ENCODE measurements at regions not wholly inside any gene's neighbourhood (a gene's known extent, or its start where the extent isn't known, plus 50 kb on each side); places are given as distances from the start of the nearest gene placed in this dataset.
"Not testable (repeated sequence)": the region's sequence is repeated elsewhere in the genome, so short reads cannot be mapped to it uniquely, and the experiment has no call there.

DNA sequence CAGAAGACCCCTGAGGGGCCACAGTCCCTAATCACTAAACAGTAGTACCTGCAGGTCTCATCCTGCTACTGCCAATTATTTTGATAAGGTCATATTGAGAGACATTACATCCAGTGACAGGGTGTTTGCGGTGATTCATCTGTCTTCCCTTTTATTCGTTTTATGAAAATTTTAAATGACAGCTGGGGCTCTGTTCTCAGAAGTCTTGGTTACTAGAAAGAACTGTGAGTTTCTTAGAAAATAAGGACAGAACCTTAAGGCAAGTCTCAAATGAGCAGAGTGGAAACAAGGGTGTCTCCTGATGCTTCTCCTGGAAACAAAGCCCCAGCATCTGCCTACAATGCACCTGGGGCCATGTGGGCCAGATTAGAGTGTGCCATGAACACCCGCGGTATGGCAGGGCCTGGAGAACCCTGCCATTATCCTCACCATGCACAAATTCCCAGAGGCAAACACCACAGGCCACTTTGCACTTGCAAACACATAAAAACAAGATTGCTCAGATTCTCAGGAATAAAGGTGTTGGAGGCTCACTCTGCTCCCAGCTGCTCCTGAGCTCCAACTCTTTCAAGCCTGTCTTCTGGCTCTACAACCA is 66.3 kb upstream of the IQSEC1 start:
- Histone ChIP-seq H3K4me1 (ENCODE audit: control insufficient read depth, insufficient read depth, low read length, poor library complexity, severe bottlenecking) (no peaks in the 10 kb centered on the region), H3K36me3 (ENCODE audit: control insufficient read depth, insufficient read depth, low read length) (no peaks in the 10 kb centered on the region), H3K27me3 (ENCODE audit: control insufficient read depth, insufficient read depth, low read length) (no peaks in the 10 kb centered on the region), H3K9me3 (ENCODE audit: control insufficient read depth in 2 of 2, low read length in 2 of 2) (no peaks in the 10 kb centered on the region), H3K27ac (ENCODE audit: insufficient read depth, low read length, poor library complexity, severe bottlenecking) (no peak overlapping the region), H3K4me3 (ENCODE audit: low read depth, low read length) (no peak overlapping the region)
- Mint-ChIP-seq H3K36me3 (no peaks in the 10 kb centered on the region), H3K27me3 (peaks cover 19% of the 10 kb centered on the region), H3K4me3 (no peak overlapping the region), H3K27ac (peak overlapping the region in 1 of 3 donors; percentile 24), H3K9me3 (peaks cover 0 to 2% (median 0%) of the 10 kb centered on the region in 7 donors), H3K4me1 (peaks cover 0 to 2% (median 0%) of the 10 kb centered on the region in 4 donors)
- DNase-seq (peak in 1 of 3 donors; percentile 53), ATAC-seq (ENCODE audit: low read depth in 2 of 2) (no peak)

DNA sequence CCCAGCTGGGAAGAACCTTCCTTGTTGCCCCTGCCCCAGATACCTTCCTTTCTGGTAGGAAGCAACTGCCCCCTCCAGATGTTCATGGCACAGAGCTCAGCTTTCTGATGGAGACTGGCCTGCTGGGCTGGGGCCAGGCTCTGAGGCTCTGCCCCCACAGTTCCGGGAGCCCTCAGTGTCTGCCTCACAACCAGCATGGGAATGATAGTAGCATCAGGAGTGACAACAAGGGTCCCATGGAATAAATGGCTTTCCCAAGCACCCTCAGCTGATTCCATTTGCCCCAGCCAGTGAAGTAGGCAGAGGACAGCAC is 65.6 kb upstream of the IQSEC1 start:
- Histone ChIP-seq H3K4me3 (ENCODE audit: low read depth, low read length) (no peak overlapping the region), H3K4me1 (ENCODE audit: control insufficient read depth, insufficient read depth, low read length, poor library complexity, severe bottlenecking) (no peaks in the 10 kb centered on the region), H3K36me3 (ENCODE audit: control insufficient read depth, insufficient read depth, low read length) (no peaks in the 10 kb centered on the region), H3K27me3 (ENCODE audit: control insufficient read depth, insufficient read depth, low read length) (no peaks in the 10 kb centered on the region), H3K9me3 (ENCODE audit: control insufficient read depth in 2 of 2, low read length in 2 of 2) (no peaks in the 10 kb centered on the region), H3K27ac (ENCODE audit: insufficient read depth, low read length, poor library complexity, severe bottlenecking) (no peak overlapping the region)
- H3K9me3 Mint-ChIP-seq, result peaks cover 0 to 2% (median 0%) of the 10 kb centered on the region in 7 donors
- no peak overlapping the region for H3K27ac Mint-ChIP-seq
- H3K27me3 Mint-ChIP-seq, result peaks cover 20% of the 10 kb centered on the region
- H3K4me1 Mint-ChIP-seq, result peaks cover 0 to 2% (median 0%) of the 10 kb centered on the region in 4 donors
- no peak for ATAC-seq (ENCODE audit: low read depth in 2 of 2)
- H3K4me3 Mint-ChIP-seq, result no peak overlapping the region
- H3K36me3 Mint-ChIP-seq, result no peaks in the 10 kb centered on the region
- DNase-seq, result no peak

DNA sequence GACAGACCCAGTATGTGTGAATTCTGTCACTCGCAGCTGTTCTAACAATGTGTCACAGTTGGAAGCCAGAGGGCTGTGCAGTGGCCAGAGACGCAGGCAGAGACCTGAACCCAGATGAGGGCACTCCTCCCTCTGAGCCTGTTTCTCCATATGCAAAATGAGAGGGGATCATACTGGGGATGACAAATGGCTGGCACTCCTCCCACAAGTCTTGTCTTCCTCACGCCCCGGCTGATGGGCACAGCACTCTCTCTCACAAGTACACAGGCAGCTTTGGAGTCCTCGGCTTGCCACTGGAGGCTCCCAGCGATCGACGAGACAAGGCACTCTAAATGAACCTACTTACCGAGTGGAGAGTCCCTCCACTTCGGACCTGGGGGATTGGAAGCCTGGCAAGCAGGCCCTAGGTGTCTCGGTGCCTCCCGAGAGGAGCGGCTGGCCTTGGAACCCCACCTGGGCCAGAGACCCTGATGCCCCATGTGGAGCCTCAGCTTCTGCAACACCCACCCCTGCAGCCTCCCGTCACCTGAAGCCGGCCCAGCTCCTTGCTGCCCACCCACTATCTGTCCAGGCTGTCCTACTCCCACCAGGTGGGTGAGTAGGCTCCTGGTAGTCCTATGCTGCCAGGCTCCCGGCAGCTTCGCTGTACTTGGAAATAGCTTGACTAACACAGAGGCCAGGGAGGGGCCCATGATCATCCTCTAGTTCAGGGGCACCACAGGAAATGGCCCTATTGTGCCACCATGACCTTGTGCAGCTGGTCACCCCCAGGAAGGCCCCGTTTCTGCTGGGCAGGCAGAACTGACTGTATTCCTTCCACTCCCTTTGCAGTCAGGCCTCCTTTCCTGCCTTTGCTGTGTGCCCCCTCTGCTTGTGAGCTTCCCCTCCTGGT is 65.0 kb upstream of the IQSEC1 start:
- no peak for DNase-seq
- peaks cover 24% of the 10 kb centered on the region for H3K27me3 Mint-ChIP-seq

DNA sequence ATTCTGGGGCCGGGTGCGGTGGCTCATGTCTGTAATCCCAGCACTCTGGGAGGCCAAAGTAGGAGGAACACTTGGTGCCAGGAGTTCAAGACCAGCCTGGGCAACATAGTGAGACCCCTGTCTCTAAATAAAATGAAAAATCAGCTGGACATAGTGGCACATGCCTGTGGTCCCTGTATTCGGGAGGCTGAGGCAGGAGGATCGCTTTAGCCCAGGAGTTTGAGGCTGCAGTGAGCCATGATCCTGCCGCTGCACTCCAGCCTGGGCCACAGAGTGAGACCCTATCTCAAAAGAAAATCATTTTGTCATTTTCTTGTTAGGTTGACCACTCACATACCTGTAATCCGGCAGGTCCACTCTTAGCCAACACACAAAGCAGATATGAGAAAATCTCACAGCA is 63.6 kb upstream of the IQSEC1 start:
- H3K9me3 Mint-ChIP-seq; H3K4me1 ChIP-seq (ENCODE audit: control insufficient read depth, insufficient read depth, low read length, poor library complexity, severe bottlenecking); DNase-seq; H3K36me3 Mint-ChIP-seq; ATAC-seq (ENCODE audit: low read depth in 2 of 2); H3K27ac Mint-ChIP-seq; H3K4me3 Mint-ChIP-seq; H3K36me3 ChIP-seq (ENCODE audit: control insufficient read depth, insufficient read depth, low read length); H3K4me3 ChIP-seq (ENCODE audit: low read depth, low read length); H3K27ac ChIP-seq (ENCODE audit: insufficient read depth, low read length, poor library complexity, severe bottlenecking); H3K9me3 ChIP-seq (ENCODE audit: control insufficient read depth in 2 of 2, low read length in 2 of 2); H3K4me1 Mint-ChIP-seq; H3K27me3 ChIP-seq (ENCODE audit: control insufficient read depth, insufficient read depth, low read length): not testable (repeated sequence)
- H3K27me3 Mint-ChIP-seq, result peaks cover 28% of the 10 kb centered on the region

More for the DNA sequence above, 65.0 kb upstream of the IQSEC1 start:
- Mint-ChIP-seq H3K27ac (no peak overlapping the region), H3K4me1 (peaks cover 0 to 2% (median 0%) of the 10 kb centered on the region in 4 donors), H3K4me3 (no peak overlapping the region), H3K36me3 (no peaks in the 10 kb centered on the region), H3K9me3 (peaks cover 0 to 2% (median 0%) of the 10 kb centered on the region in 7 donors)
- H3K36me3 ChIP-seq (ENCODE audit: control insufficient read depth, insufficient read depth, low read length), result no peaks in the 10 kb centered on the region
- no peaks in the 10 kb centered on the region for H3K4me1 ChIP-seq (ENCODE audit: control insufficient read depth, insufficient read depth, low read length, poor library complexity, severe bottlenecking)
- H3K4me3 ChIP-seq (ENCODE audit: low read depth, low read length), result no peak overlapping the region
- H3K9me3 ChIP-seq (ENCODE audit: control insufficient read depth in 2 of 2, low read length in 2 of 2), result no peaks in the 10 kb centered on the region
- H3K27me3 ChIP-seq (ENCODE audit: control insufficient read depth, insufficient read depth, low read length), result no peaks in the 10 kb centered on the region
- ATAC-seq (ENCODE audit: low read depth in 2 of 2), result no peak
- no peak overlapping the region for H3K27ac ChIP-seq (ENCODE audit: insufficient read depth, low read length, poor library complexity, severe bottlenecking)

DNA sequence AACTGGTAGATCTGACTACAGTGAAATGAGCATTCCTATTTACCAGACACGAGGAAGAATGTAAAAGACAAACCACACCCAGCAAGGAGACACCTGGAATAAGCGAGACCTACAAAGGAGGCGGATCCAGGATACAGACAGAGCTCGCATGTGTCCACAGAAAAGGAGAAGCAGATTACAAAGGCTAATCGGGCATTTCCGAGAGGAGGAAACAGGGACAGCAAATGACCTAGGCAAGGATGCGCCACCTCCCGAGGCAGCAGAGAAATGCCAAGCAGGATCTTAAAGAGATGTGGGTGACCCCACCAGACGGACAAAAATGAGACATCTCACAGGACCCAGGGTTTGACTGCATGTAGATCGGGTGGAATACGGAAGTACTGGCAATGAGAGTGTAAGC is 63.2 kb upstream of the IQSEC1 start:
- H3K9me3 Mint-ChIP-seq, result no peaks in the 10 kb centered on the region
- no peak overlapping the region for H3K4me3 ChIP-seq (ENCODE audit: low read depth, low read length)
- H3K36me3 ChIP-seq (ENCODE audit: control insufficient read depth, insufficient read depth, low read length), result no peaks in the 10 kb centered on the region
- peaks cover 0 to 2% (median 0%) of the 10 kb centered on the region in 4 donors for H3K4me1 Mint-ChIP-seq
- H3K4me1 ChIP-seq (ENCODE audit: control insufficient read depth, insufficient read depth, low read length, poor library complexity, severe bottlenecking), result no peaks in the 10 kb centered on the region
- no peaks in the 10 kb centered on the region for H3K9me3 ChIP-seq (ENCODE audit: control insufficient read depth in 2 of 2, low read length in 2 of 2)
- no peak overlapping the region for H3K27ac Mint-ChIP-seq
- no peak overlapping the region for H3K4me3 Mint-ChIP-seq
- H3K36me3 Mint-ChIP-seq, result no peaks in the 10 kb centered on the region
- H3K27me3 Mint-ChIP-seq, result peaks cover 25% of the 10 kb centered on the region
- H3K27ac ChIP-seq (ENCODE audit: insufficient read depth, low read length, poor library complexity, severe bottlenecking), result no peak overlapping the region
- ATAC-seq (ENCODE audit: low read depth in 2 of 2) (no peak), DNase-seq (no peak)
- H3K27me3 ChIP-seq (ENCODE audit: control insufficient read depth, insufficient read depth, low read length), result no peaks in the 10 kb centered on the region

DNA sequence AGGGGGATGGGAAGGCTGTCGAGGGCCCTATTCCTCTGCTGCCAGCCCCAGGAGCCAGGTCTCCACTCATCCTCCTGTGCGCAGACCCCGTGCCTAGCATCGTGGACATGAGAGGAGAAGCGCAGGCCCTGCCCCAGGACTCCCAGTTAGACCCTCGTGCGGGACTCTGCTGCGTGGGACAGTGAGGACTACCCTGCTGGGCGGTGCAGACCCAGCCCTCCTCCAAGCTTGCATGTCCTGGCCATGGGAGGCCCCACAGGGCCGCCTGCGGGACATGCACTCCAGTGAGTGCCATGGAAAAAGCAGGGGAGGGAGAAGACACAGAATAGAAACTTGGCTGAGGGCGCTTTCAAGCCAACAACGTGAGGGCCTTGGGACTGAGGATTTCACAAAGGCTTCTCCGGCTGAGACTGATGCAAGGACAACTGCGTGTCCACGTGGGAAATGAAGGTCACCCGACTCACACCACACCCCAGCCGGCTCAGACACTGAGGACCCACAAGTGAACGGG is 62.6 kb upstream of the IQSEC1 start:
- H3K4me1 ChIP-seq (ENCODE audit: control insufficient read depth, insufficient read depth, low read length, poor library complexity, severe bottlenecking), result no peaks in the 10 kb centered on the region
- no peak for DNase-seq
- no peak overlapping the region for H3K27ac Mint-ChIP-seq

DNA sequence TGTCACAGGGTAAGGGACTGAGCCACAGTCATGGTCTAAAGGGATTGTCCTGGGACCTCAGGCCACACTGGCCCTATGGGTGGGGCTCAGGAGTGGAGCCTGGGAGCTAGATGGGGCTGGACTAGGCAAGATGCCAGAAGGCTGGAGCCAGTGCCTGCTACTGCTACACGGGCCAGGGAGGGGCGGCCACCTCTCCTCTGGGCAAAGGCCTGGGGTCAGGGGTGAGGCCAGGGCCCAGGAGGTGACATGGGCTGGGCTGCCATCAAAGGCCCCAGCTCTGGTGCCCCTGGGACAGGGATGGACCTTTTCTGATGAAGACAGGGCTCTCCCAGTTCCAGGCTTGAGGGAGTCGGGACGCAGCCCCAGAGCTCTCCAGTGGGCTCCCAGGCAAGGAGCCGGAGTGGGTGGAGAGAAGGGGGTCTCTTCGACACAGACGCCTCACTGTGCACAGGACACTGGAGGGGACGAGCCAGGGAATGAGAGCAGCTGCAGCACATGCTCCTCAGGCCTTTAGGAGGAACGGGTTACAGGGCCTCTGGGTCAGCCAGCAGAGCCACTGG is 62.1 kb upstream of the IQSEC1 start:
- Mint-ChIP-seq H3K27me3 (peaks cover 17% of the 10 kb centered on the region), H3K9me3 (no peaks in the 10 kb centered on the region), H3K4me3 (no peak overlapping the region), H3K36me3 (no peaks in the 10 kb centered on the region), H3K27ac (no peak overlapping the region), H3K4me1 (peaks cover 0 to 2% (median 0%) of the 10 kb centered on the region in 4 donors)
- no peaks in the 10 kb centered on the region for H3K27me3 ChIP-seq (ENCODE audit: control insufficient read depth, insufficient read depth, low read length)
- no peak for ATAC-seq (ENCODE audit: low read depth in 2 of 2)
- no peak overlapping the region for H3K4me3 ChIP-seq (ENCODE audit: low read depth, low read length)
- no peaks in the 10 kb centered on the region for H3K9me3 ChIP-seq (ENCODE audit: control insufficient read depth in 2 of 2, low read length in 2 of 2)
- no peak overlapping the region for H3K27ac ChIP-seq (ENCODE audit: insufficient read depth, low read length, poor library complexity, severe bottlenecking)
- H3K4me1 ChIP-seq (ENCODE audit: control insufficient read depth, insufficient read depth, low read length, poor library complexity, severe bottlenecking), result no peaks in the 10 kb centered on the region
- DNase-seq, result no peak
- H3K36me3 ChIP-seq (ENCODE audit: control insufficient read depth, insufficient read depth, low read length), result no peaks in the 10 kb centered on the region

More for the DNA sequence above, 62.6 kb upstream of the IQSEC1 start:
- Mint-ChIP-seq H3K4me1 (peaks cover 0 to 2% (median 0%) of the 10 kb centered on the region in 4 donors), H3K27me3 (peaks cover 19% of the 10 kb centered on the region), H3K9me3 (no peaks in the 10 kb centered on the region), H3K36me3 (no peaks in the 10 kb centered on the region), H3K4me3 (no peak overlapping the region)
- H3K27me3 ChIP-seq (ENCODE audit: control insufficient read depth, insufficient read depth, low read length), result no peaks in the 10 kb centered on the region
- no peaks in the 10 kb centered on the region for H3K9me3 ChIP-seq (ENCODE audit: control insufficient read depth in 2 of 2, low read length in 2 of 2)
- no peak overlapping the region for H3K27ac ChIP-seq (ENCODE audit: insufficient read depth, low read length, poor library complexity, severe bottlenecking)
- H3K4me3 ChIP-seq (ENCODE audit: low read depth, low read length), result no peak overlapping the region
- ATAC-seq (ENCODE audit: low read depth in 2 of 2), result no peak
- H3K36me3 ChIP-seq (ENCODE audit: control insufficient read depth, insufficient read depth, low read length), result no peaks in the 10 kb centered on the region
